ENCODE measurements at regions not wholly inside any gene's neighbourhood (a gene's known extent, or its start where the extent isn't known, plus 50 kb on each side); places are given as distances from the start of the nearest gene placed in this dataset.

DNA sequence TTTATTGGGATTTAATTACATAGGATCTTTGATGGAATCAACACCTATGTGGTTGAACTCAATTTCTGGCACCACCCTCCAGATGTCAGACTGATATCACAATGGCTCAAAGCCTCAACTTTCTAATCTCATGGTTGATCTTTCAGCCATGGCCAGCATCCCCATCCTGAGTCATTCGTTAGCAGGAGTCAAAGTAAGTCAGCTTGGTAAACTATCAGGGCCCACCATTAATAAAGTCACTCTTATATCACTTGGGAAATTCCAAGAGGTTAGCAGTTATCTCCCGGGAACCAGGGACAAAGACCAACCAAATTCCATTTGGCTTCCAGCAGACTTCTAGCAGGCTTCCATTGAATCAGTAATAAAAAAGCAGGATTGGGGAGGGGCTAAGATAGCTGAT lies 50.7 kb upstream of the TNFSF4 start (continued):
- no peak for TF ChIP-seq CBX1 (IDR thresholded peaks at IDR 0.05; ENCODE audit: low read depth)
- no peak for TF ChIP-seq SP1 (CRISPR knock-in tag; IDR thresholded peaks at IDR 0.05)
- no peak for TF ChIP-seq MBD2 (IDR thresholded peaks at IDR 0.05; ENCODE audit: borderline replicate concordance, low read depth)
- no peak for TF ChIP-seq SMARCA5 (IDR thresholded peaks at IDR 0.05)
- no peak for TF ChIP-seq ZNF785 (CRISPR knock-in tag; IDR thresholded peaks at IDR 0.05)
- TF ChIP-seq CC2D1A (IDR thresholded peaks at IDR 0.05), result no peak
- no peak for TF ChIP-seq PHB (CRISPR knock-in tag; IDR thresholded peaks at IDR 0.05)
- TF ChIP-seq, protein P1, sequence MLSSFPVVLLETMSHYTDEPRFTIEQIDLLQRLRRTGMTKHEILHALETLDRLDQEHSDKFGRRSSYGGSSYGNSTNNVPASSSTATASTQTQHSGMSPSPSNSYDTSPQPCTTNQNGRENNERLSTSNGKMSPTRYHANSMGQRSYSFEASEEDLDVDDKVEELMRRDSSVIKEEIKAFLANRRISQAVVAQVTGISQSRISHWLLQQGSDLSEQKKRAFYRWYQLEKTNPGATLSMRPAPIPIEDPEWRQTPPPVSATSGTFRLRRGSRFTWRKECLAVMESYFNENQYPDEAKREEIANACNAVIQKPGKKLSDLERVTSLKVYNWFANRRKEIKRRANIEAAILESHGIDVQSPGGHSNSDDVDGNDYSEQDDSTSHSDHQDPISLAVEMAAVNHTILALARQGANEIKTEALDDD (IDR thresholded peaks at IDR 0.05), result peak; percentile 72
- no peak for TF ChIP-seq MYNN (IDR thresholded peaks at IDR 0.05)
- TF ChIP-seq MYNN (CRISPR knock-in tag; IDR thresholded peaks at IDR 0.05), result no peak
- TF ChIP-seq RBM15 (IDR thresholded peaks at IDR 0.05; ENCODE audit: insufficient read depth, low read length), result no peak
- TF ChIP-seq CCAR2 (IDR thresholded peaks at IDR 0.05; ENCODE audit: low read depth, low read length), result no peak
- TF ChIP-seq ETS2 (tag; IDR thresholded peaks at IDR 0.05; ENCODE audit: borderline replicate concordance, poor library complexity, severe bottlenecking), result no peak
- TF ChIP-seq CTBP1 (IDR thresholded peaks at IDR 0.05; ENCODE audit: borderline replicate concordance), result peak; percentile 58; the same call in 1 of the 2 replicates
- peak; percentile 53 to 69 for TF ChIP-seq RAD21 (CRISPR knock-in tag; conservative IDR thresholded peaks at IDR 0.05 in 1 of 2, IDR thresholded peaks at IDR 0.05 in 1 of 2)
- no peak for TF ChIP-seq ZNF57 (CRISPR knock-in tag; IDR thresholded peaks at IDR 0.05)
- peak; percentile 85 for TF ChIP-seq FOSL1 (tag; conservative IDR thresholded peaks at IDR 0.05)
- peak; percentile 21; the same call in 1 of the 2 replicates for TF ChIP-seq MYC (IDR thresholded peaks at IDR 0.05; ENCODE audit: low read depth, low read length)
- TF ChIP-seq MYC (CRISPR knock-in tag; IDR thresholded peaks at IDR 0.05; ENCODE audit: borderline replicate concordance, low read depth), result no peak
- TF ChIP-seq MXI1 (IDR thresholded peaks at IDR 0.05; ENCODE audit: low read depth, low read length), result no peak
- TF ChIP-seq GTF2B (IDR thresholded peaks at IDR 0.05; ENCODE audit: extremely low read depth, insufficient read length), result no peak
- TF ChIP-seq JUND (IDR thresholded peaks at IDR 0.05; ENCODE audit: borderline replicate concordance, low read depth, low read length), result peak; percentile 65; the same call in 1 of the 2 replicates
- peak; percentile 63; the same call in 1 of the 3 replicates for TF ChIP-seq JUND (tag; IDR thresholded peaks at IDR 0.05; ENCODE audit: borderline replicate concordance, low read depth, low read length)
- peak; percentile 27; the same call in 1 of the 2 replicates for TF ChIP-seq DPF2 (IDR thresholded peaks at IDR 0.05)
- no peak for TF ChIP-seq MTA2 (IDR thresholded peaks at IDR 0.05; ENCODE audit: low read depth)
- 0 out of 2 replicates have a peak, but pooled peaks have one; percentile 7 for TF ChIP-seq JUN (IDR thresholded peaks at IDR 0.05; ENCODE audit: borderline replicate concordance, low read depth, low read length)
- no peak for TF ChIP-seq JUN (CRISPR knock-in tag; IDR thresholded peaks at IDR 0.05; ENCODE audit: borderline replicate concordance)
- TF ChIP-seq NFE2 (IDR thresholded peaks at IDR 0.05; ENCODE audit: low read depth), result peak; percentile 47; the same call in 1 of the 2 replicates
- no peak for TF ChIP-seq CREBBP (IDR thresholded peaks at IDR 0.05; ENCODE audit: low read depth, low read length)
- no peak for TF ChIP-seq ZNF282 (CRISPR knock-in tag; IDR thresholded peaks at IDR 0.05)
- no peak for TF ChIP-seq MCM7 (IDR thresholded peaks at IDR 0.05)
- TF ChIP-seq CBX5 (IDR thresholded peaks at IDR 0.05; ENCODE audit: borderline replicate concordance, low read depth), result no peak
